ENCODE measurements at regions not wholly inside any gene's neighbourhood (a gene's known extent, or its start where the extent isn't known, plus 50 kb on each side); places are given as distances from the start of the nearest gene placed in this dataset.

GRCh38 chr1:109824349-109825115 lies 60.8 kb upstream of the EPS8L3 start:
- H3K36me3 Mint-ChIP-seq, result no peaks in the 10 kb centered on the region
- no peak overlapping the region for H3K27ac Mint-ChIP-seq
- peaks cover 9% of the 10 kb centered on the region for H3K4me1 Mint-ChIP-seq
- CTCF ChIA-PET, result interaction anchor here (1.4 kb wide), 1 partner anchor 160 kb away, joined by 7 read pairs; the partner anchor contains the start of gene AHCYL1
- no peaks in the 10 kb centered on the region for H3K27me3 Mint-ChIP-seq (ENCODE audit: low read depth)
- ATAC-seq, result no peak
- no peak overlapping the region for H3K4me3 Mint-ChIP-seq
- 0 out of 2 replicates have a peak, but pooled peaks cover 4% of the 10 kb centered on the region for H3K9me3 Mint-ChIP-seq
- POLR2A ChIA-PET, result no interaction called here
- DNase-seq (ENCODE audit: low spot score), result no peak
- TF ChIP-seq ATF2 (CRISPR knock-in tag; IDR thresholded peaks at IDR 0.05; ENCODE audit: borderline replicate concordance, low read depth), result no peak
- TF ChIP-seq ZNF416 (CRISPR knock-in tag; IDR thresholded peaks at IDR 0.05), result no peak
- TF ChIP-seq USF2 (CRISPR knock-in tag; IDR thresholded peaks at IDR 0.05), result no peak
- TF ChIP-seq JAZF1 (CRISPR knock-in tag; IDR thresholded peaks at IDR 0.05), result no peak
- TF ChIP-seq ARID4B (CRISPR knock-in tag; IDR thresholded peaks at IDR 0.05; ENCODE audit: borderline replicate concordance), result no peak
- no peak for TF ChIP-seq MXD4 (CRISPR knock-in tag; IDR thresholded peaks at IDR 0.05; ENCODE audit: borderline replicate concordance)
- TF ChIP-seq SMAD4 (CRISPR knock-in tag; IDR thresholded peaks at IDR 0.05), result no peak
- TF ChIP-seq ZNF512 (CRISPR knock-in tag; IDR thresholded peaks at IDR 0.05; ENCODE audit: borderline replicate concordance), result no peak
- TF ChIP-seq ATF6 (CRISPR knock-in tag; IDR thresholded peaks at IDR 0.05), result no peak
- no peak for TF ChIP-seq FOXP4 (CRISPR knock-in tag; IDR thresholded peaks at IDR 0.05)
- TF ChIP-seq JUN (CRISPR knock-in tag; IDR thresholded peaks at IDR 0.05), result no peak
- TF ChIP-seq EMX1 (CRISPR knock-in tag; IDR thresholded peaks at IDR 0.05), result no peak
- no peak for TF ChIP-seq AFF4 (CRISPR knock-in tag; IDR thresholded peaks at IDR 0.05; ENCODE audit: borderline replicate concordance)
- no peak for TF ChIP-seq USF1 (CRISPR knock-in tag; IDR thresholded peaks at IDR 0.05)
- TF ChIP-seq NFATC4 (CRISPR knock-in tag; IDR thresholded peaks at IDR 0.05), result no peak
- no peak for TF ChIP-seq HMGXB4 (CRISPR knock-in tag; IDR thresholded peaks at IDR 0.05)
